ENCODE measurements at regions not wholly inside any gene's neighbourhood (a gene's known extent, or its start where the extent isn't known, plus 50 kb on each side); places are given as distances from the start of the nearest gene placed in this dataset.

DNA sequence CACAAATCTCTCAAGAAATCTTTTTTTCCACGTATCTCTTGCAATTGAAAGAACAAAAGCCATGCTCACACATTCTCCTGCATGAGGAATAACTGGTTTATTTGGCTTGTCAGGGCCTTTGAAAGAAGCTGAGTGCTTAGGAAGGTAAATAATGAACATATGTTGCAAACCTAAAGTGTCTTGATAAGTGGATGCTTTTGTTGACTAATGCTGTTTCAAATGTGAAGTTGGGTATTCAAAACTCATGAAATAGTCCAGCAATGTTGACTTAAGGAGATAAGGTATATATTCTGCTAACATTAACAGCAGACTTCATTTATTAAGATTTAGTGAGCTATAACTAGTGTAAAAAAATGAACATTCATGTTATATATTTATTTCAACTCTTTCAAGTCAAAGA is 1792.7 kb upstream of the MIR17HG start:
- TF ChIP-seq, protein P1, sequence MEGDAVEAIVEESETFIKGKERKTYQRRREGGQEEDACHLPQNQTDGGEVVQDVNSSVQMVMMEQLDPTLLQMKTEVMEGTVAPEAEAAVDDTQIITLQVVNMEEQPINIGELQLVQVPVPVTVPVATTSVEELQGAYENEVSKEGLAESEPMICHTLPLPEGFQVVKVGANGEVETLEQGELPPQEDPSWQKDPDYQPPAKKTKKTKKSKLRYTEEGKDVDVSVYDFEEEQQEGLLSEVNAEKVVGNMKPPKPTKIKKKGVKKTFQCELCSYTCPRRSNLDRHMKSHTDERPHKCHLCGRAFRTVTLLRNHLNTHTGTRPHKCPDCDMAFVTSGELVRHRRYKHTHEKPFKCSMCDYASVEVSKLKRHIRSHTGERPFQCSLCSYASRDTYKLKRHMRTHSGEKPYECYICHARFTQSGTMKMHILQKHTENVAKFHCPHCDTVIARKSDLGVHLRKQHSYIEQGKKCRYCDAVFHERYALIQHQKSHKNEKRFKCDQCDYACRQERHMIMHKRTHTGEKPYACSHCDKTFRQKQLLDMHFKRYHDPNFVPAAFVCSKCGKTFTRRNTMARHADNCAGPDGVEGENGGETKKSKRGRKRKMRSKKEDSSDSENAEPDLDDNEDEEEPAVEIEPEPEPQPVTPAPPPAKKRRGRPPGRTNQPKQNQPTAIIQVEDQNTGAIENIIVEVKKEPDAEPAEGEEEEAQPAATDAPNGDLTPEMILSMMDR (conservative IDR thresholded peaks at IDR 0.05; ENCODE audit: low read depth, low read length) = no peak
- no peak for TF ChIP-seq EZH2 (IDR thresholded peaks at IDR 0.05; ENCODE audit: borderline replicate concordance, low read depth, low read length, poor library complexity, severe bottlenecking)

Measured in A673 (cell line).